ENCODE measurements at regions not wholly inside any gene's neighbourhood (a gene's known extent, or its start where the extent isn't known, plus 50 kb on each side); places are given as distances from the start of the nearest gene placed in this dataset.
A peak's percentile ranks its signal among the peaks of the same experiment; 100 is the strongest.

DNA sequence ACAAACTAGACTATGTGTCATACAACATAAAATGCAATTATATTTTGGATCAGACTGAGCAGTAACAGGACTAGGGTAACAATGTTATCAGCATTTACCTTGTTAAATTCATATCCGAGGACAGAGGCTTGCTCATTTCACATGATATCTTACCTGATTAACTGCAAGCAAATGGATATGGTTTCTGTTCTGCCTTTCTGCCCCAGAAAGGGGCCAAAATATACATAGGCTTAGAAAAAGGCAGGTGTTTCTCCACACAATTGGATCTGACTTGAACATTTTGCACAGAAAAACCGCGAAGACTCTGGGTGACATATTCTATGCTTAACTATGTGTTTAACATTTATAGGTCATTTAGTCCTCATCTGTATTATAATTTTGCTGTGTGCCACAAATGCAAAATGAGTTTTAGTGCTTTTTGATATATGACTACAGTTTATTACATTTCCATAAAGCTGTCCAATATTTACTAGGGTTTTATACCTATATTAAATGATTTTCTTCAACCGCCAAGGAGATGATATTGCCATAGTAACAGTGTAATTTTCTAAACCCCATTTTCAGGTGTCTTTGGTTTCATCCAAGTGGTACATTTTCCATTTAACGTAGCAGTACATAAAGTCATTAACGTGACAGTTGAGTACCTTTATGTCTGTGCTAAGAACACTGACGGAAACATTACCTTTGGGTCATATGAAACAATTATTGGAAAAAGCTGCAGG is 249.3 kb upstream of the KRR1 start (continued):
- TF ChIP-seq MXI1 (IDR thresholded peaks at IDR 0.05; ENCODE audit: borderline replicate concordance, low read depth, low read length), result no peak

- H2BK15ac ChIP-seq (ENCODE audit: low read depth, low read length), result no peak overlapping the region
- peak; percentile 94 for DNase-seq
- POLR2A ChIA-PET (ENCODE audit: unreplicated experiment), result no interaction called here
- peak overlapping the region; percentile 54; the same call in 1 of the 2 replicates for H2BK20ac ChIP-seq (ENCODE audit: low read depth, low read length)
- peak overlapping the region; percentile 45; the same call in 1 of the 2 replicates for H3K27ac ChIP-seq (ENCODE audit: insufficient read depth, low read length)
- no peaks in the 10 kb centered on the region for H3K36me3 ChIP-seq (ENCODE audit: control insufficient read depth, insufficient read depth, low read length)
- H3K9me1 ChIP-seq (ENCODE audit: insufficient read depth, low read length), result no peaks in the 10 kb centered on the region; the same call in 1 of the 2 replicates
- intact Hi-C loops (cut with micrococcal nuclease), result loop anchor here (5.0 to 10.0 kb wide), 2 partner anchors 32 to 115 kb away; no protein-coding TSS in a partner anchor
- peak overlapping the region; percentile 69 for H2BK120ac ChIP-seq (ENCODE audit: low read depth, low read length)
- H4K20me1 ChIP-seq (ENCODE audit: insufficient read depth, low read length), result no peaks in the 10 kb centered on the region
- CTCF ChIA-PET, result interaction anchor here (0.8 kb wide), 1 partner anchor 10 kb away, joined by 3 read pairs; no protein-coding TSS in a partner anchor
- WGBS, 2 experiments (ENCODE audit: extremely low coverage in 2 of 2, insufficient read length in 1 of 2), result 20% methylated on average over 1 of the region's 3 CpGs; no CpG with 5 or more reads in 1 of the 2 experiments
- peak overlapping the region; percentile 63; the same call in 1 of the 2 replicates for H3K4me2 ChIP-seq (ENCODE audit: low read depth, low read length)
- no peak overlapping the region for H3K4me3 ChIP-seq (ENCODE audit: insufficient read depth, low read depth, low read length)
- no peak for TF ChIP-seq RCOR1 (IDR thresholded peaks at IDR 0.05; ENCODE audit: insufficient replicate concordance, low read length)
- TF ChIP-seq, protein P1, sequence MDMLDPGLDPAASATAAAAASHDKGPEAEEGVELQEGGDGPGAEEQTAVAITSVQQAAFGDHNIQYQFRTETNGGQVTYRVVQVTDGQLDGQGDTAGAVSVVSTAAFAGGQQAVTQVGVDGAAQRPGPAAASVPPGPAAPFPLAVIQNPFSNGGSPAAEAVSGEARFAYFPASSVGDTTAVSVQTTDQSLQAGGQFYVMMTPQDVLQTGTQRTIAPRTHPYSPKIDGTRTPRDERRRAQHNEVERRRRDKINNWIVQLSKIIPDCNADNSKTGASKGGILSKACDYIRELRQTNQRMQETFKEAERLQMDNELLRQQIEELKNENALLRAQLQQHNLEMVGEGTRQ (IDR thresholded peaks at IDR 0.05; ENCODE audit: low read depth, low read length), result peak; percentile 86
- TF ChIP-seq NFE2L2 (IDR thresholded peaks at IDR 0.05; ENCODE audit: low read depth, low read length), result no peak
- TF ChIP-seq FOS (IDR thresholded peaks at IDR 0.05; ENCODE audit: low read depth, low read length), result peak; percentile 67; the same call in 1 of the 2 replicates
- TF ChIP-seq BHLHE40 (IDR thresholded peaks at IDR 0.05; ENCODE audit: low read depth, low read length), result peak; percentile 48; the same call in 1 of the 2 replicates
- TF ChIP-seq MAFK (IDR thresholded peaks at IDR 0.05; ENCODE audit: low read depth, low read length), result peak; percentile 65
- H3K18ac ChIP-seq (ENCODE audit: low read depth, low read length), result peak overlapping the region; percentile 45; the same call in 1 of the 2 replicates
- H3K9ac ChIP-seq (ENCODE audit: low read depth, low read length), result no peak overlapping the region
- no peaks in the 10 kb centered on the region for H3K9me3 ChIP-seq (ENCODE audit: control insufficient read depth, insufficient read depth, low read length)
- ATAC-seq (ENCODE audit: low read depth), result peak; percentile 90
- H4K8ac ChIP-seq (ENCODE audit: low read depth in 2 of 2, low read length in 2 of 2), result peak overlapping the region; percentile 0 to 26; a peak in 2 of 4 replicates
- peak overlapping the region; percentile 88 for H2BK5ac ChIP-seq (ENCODE audit: low read depth, low read length, poor library complexity, severe bottlenecking)
- H3K4ac ChIP-seq (ENCODE audit: low read depth, low read length), result peak overlapping the region; percentile 42; the same call in 1 of the 2 replicates
- H4K5ac ChIP-seq (ENCODE audit: low read depth, low read length), result no peak overlapping the region
- BruUV-seq (replicated peaks), result no TSS peak
- H3K23ac ChIP-seq (ENCODE audit: low read depth, low read length), result no peak overlapping the region
- in situ Hi-C loops (cut with MboI; ENCODE audit: low sequenced_read_pairs), result no loop called here
- H2AFZ ChIP-seq (replicated peaks; ENCODE audit: low read length, poor library complexity), result no peak overlapping the region
- H3K27me3 ChIP-seq (ENCODE audit: control insufficient read depth, insufficient read depth, low read length), result no peaks in the 10 kb centered on the region
- H3K14ac ChIP-seq (replicated peaks; ENCODE audit: low read depth, low read length), result no peak overlapping the region; the same call in 1 of the 2 replicates
- H3K4me1 ChIP-seq (ENCODE audit: control insufficient read depth, insufficient read depth, low read length), result peaks cover 2% of the 10 kb centered on the region
- H3K56ac ChIP-seq (ENCODE audit: extremely low read depth, insufficient read depth, low read length), result no peak overlapping the region
- H2AK9ac ChIP-seq (replicated peaks; ENCODE audit: low read depth, low read length, poor library complexity), result no peak overlapping the region
- dilution Hi-C loops (cut with HindIII; ENCODE audit: low sequenced_read_pairs, unreplicated experiment), result no loop called here
- H4K91ac ChIP-seq (ENCODE audit: insufficient read depth, low read depth, low read length), result 0 out of 2 replicates have a peak overlapping the region, but pooled peaks have one; percentile 30
- no peak overlapping the region for H2AK5ac ChIP-seq (ENCODE audit: low read depth, low read length)
- peaks cover 0 to 4% of the 10 kb centered on the region in 2 experiments; a peak in 1 of 4 replicates for H3K79me1 ChIP-seq (ENCODE audit: low read depth in 1 of 2, low read length in 2 of 2)
Measured at GRCh38 chr12:75759842-75760572, 248.6 kb upstream of the KRR1 start.
